ENCODE measurements at regions not wholly inside any gene's neighbourhood (a gene's known extent, or its start where the extent isn't known, plus 50 kb on each side); places are given as distances from the start of the nearest gene placed in this dataset.

GRCh38 chr16:73248316-73248715 lies 200.4 kb upstream of the ZFHX3 start:
- TF ChIP-seq CTCF (conservative IDR thresholded peaks at IDR 0.05 in 1 of 2, IDR thresholded peaks at IDR 0.05 in 1 of 2; ENCODE audit: extremely low read depth in 1 of 2, insufficient read depth in 1 of 2, low read depth in 1 of 2, low read length in 2 of 2) (no peak), EZH2 (IDR thresholded peaks at IDR 0.05; ENCODE audit: borderline replicate concordance, low read length) (no peak)

Data from mammary epithelial cell (primary cell).